ENCODE measurements at regions not wholly inside any gene's neighbourhood (a gene's known extent, or its start where the extent isn't known, plus 50 kb on each side); places are given as distances from the start of the nearest gene placed in this dataset.
"Not testable (repeated sequence)": the region's sequence is repeated elsewhere in the genome, so short reads cannot be mapped to it uniquely, and the experiment has no call there.

DNA sequence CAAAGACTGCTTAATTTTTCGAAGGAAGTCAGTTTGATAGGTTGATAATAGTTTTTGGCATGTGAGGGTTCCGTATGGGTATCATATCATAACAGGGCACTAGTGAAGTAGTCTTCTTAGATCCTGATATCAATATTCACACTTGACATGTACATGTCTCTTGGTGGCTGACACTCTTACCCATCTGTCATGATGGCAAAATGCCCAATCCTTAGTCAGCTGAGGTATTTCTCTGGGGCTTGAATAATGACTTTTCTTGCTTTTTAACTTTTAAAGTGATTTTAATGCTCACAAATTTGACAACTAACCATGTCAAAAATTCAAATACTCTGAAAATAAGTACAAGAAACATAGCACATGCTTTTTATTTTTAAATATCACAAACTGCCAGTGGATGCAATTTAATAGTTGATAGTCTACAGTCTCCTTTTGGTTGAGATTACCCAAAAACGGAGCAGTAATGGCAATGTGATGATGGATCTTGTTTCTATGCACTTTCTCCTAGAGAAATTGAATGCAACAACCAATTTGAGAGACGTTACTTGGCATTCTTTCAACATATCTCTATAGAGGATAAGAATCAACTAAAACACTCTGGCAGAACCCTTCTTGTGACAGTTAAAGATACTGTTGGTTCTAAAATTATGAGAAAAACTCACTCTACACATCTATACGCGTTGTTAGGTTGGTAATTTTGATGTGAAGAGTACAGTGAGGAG lies 552.9 kb upstream of the PABPC4L start:
- H3K27ac Mint-ChIP-seq = no peak overlapping the region

DNA sequence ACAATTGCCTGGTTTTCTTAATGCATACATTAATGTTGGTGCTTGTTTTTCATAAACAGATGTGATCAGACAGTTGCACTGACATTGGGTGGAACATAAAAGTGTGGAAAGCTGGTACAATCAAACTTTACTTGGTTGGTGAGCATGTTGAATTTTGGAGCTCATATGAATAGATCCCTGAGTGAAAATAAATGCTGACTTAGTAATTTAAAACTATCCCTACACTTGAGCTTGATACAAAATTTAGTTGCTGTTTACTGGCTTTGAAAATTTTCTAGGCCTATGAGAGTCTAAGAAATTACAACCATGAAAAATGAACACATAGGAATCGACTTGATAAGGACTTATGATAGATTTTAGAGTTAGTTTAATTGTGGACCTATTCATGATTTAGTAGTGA lies 551.8 kb upstream of the PABPC4L start:
- Mint-ChIP-seq H3K9me3 (no peaks in the 10 kb centered on the region), H3K27me3 (no peaks in the 10 kb centered on the region), H3K36me3 (no peaks in the 10 kb centered on the region), H3K4me1 (no peaks in the 10 kb centered on the region), H3K4me3 (no peak overlapping the region), H3K27ac (no peak overlapping the region)
- POLR2A ChIA-PET = no interaction called here
- ATAC-seq (ENCODE audit: low read depth) = no peak
- DNase-seq = no peak

More for the DNA sequence above, 552.9 kb upstream of the PABPC4L start:
- Mint-ChIP-seq H3K4me1 (no peaks in the 10 kb centered on the region), H3K27me3 (no peaks in the 10 kb centered on the region), H3K36me3 (no peaks in the 10 kb centered on the region), H3K9me3 (no peaks in the 10 kb centered on the region), H3K4me3 (no peak overlapping the region)
- POLR2A ChIA-PET = no interaction called here
- DNase-seq (no peak), ATAC-seq (ENCODE audit: low read depth) (no peak)

DNA sequence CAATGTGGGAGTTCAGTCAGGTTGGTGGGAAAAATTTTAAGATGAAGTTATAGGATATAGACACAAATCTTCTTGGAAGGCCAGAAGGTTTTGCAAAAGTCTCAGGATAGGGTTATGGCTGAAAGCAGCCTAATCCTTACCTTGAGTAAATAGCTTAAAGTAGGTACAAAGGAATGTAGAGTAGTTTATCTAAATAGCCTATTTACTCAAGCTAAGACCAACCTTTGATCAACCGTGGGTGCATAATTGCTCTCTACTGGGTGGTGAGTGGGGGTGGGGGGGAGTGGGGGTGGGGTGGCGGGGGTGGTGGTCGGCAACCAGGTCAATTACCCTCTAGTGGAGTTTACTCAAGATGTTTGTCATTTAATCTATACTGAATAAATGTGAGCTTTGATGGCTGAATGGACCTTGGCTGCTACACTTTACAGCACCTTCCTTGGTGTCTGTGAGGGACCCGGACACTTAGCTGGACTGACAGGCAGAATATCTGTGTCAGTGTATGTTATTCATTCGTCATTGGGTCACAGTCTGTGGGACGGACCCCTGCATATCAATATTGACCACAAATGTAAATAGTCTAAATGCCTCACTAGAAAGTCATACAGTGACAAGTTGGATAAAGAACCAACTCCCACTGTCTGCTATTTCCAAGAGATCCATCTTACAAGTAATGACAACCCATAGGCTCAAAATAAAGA lies 545.7 kb upstream of the PABPC4L start:
- Mint-ChIP-seq H3K27ac (no peak overlapping the region), H3K4me1 (no peaks in the 10 kb centered on the region), H3K36me3 (no peaks in the 10 kb centered on the region), H3K4me3 (no peak overlapping the region), H3K9me3 (peaks cover 9% of the 10 kb centered on the region), H3K27me3 (no peaks in the 10 kb centered on the region)
- ATAC-seq (ENCODE audit: low read depth) (no peak), DNase-seq (no peak)
- POLR2A ChIA-PET = no interaction called here

- POLR2A ChIA-PET = no interaction called here
- H3K9me3 Mint-ChIP-seq = peaks cover 7% of the 10 kb centered on the region
- ATAC-seq (ENCODE audit: low read depth) (no peak), DNase-seq (no peak)
- H3K4me3 Mint-ChIP-seq = no peak overlapping the region
- H3K27ac Mint-ChIP-seq = no peak overlapping the region
- no peaks in the 10 kb centered on the region for H3K36me3 Mint-ChIP-seq
- no peaks in the 10 kb centered on the region for H3K4me1 Mint-ChIP-seq
- no peaks in the 10 kb centered on the region for H3K27me3 Mint-ChIP-seq
Measured at GRCh38 chr4:134740290-134740689, 538.7 kb upstream of the PABPC4L start.

GRCh38 chr4:134735901-134736300 lies 534.3 kb upstream of the PABPC4L start:
- H3K9me3 Mint-ChIP-seq = peaks cover 2% of the 10 kb centered on the region

GRCh38 chr4:134727696-134728095 lies 526.1 kb upstream of the PABPC4L start:
- peaks cover 6% of the 10 kb centered on the region for H3K9me3 Mint-ChIP-seq
- H3K4me1 Mint-ChIP-seq = no peaks in the 10 kb centered on the region
- DNase-seq (no peak), ATAC-seq (ENCODE audit: low read depth) (no peak)
- no peaks in the 10 kb centered on the region for H3K27me3 Mint-ChIP-seq
- no peaks in the 10 kb centered on the region for H3K36me3 Mint-ChIP-seq
- POLR2A ChIA-PET = no interaction called here
- H3K27ac Mint-ChIP-seq = no peak overlapping the region
- no peak overlapping the region for H3K4me3 Mint-ChIP-seq

More at GRCh38 chr4:134735901-134736300, 534.3 kb upstream of the PABPC4L start:
- POLR2A ChIA-PET = no interaction called here
- no peak overlapping the region for H3K27ac Mint-ChIP-seq
- no peaks in the 10 kb centered on the region for H3K36me3 Mint-ChIP-seq
- H3K4me3 Mint-ChIP-seq = no peak overlapping the region
- no peaks in the 10 kb centered on the region for H3K27me3 Mint-ChIP-seq
- ATAC-seq (ENCODE audit: low read depth) = no peak
- DNase-seq = no peak
- no peaks in the 10 kb centered on the region for H3K4me1 Mint-ChIP-seq

DNA sequence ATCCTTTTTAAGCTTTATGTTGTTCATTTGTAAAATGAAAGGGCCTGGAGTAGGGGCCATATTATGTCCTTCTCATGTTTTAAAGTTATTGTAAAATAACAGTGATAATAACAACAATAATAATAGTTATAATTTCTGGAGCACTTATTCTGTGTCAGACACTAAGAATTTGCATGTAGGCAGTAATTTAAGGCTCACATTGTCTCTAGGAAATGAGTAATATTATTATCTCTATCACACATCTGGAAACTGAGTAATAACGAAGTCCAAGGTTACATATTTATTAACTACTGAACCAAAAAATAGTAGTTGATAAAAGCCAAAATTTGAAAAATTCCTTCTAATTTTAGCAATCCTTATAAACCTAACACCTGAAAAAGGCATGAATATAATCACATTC lies 520.7 kb upstream of the PABPC4L start:
- Mint-ChIP-seq H3K4me3 (no peak overlapping the region), H3K4me1 (no peaks in the 10 kb centered on the region), H3K9me3 (peaks cover 2% of the 10 kb centered on the region), H3K36me3 (no peaks in the 10 kb centered on the region), H3K27ac (no peak overlapping the region), H3K27me3 (no peaks in the 10 kb centered on the region)
- POLR2A ChIA-PET = no interaction called here
- ATAC-seq (ENCODE audit: low read depth) = no peak
- no peak for DNase-seq

DNA sequence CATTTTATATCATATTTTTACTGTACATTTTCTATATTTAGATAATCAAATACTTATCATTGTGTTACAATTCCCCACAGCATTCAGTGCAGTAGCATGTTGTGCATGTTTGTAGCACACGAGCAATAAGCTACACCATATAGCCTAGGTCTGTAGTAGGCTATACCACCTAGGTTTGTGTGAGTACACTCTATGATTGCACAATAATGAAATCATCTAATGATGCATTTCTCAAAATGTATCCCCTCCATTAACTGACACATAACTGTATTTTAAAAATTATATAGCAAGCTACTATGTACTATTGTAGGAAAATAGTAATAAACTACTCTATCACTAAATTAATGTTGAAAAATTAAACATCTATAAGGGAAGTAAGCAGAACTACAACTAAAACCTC lies 518.4 kb upstream of the PABPC4L start:
- DNase-seq = no peak
- Mint-ChIP-seq H3K4me3 (no peak overlapping the region), H3K27me3 (no peaks in the 10 kb centered on the region), H3K27ac (no peak overlapping the region), H3K4me1 (no peaks in the 10 kb centered on the region), H3K36me3 (no peaks in the 10 kb centered on the region), H3K9me3 (peaks cover 2% of the 10 kb centered on the region)
- no peak for ATAC-seq (ENCODE audit: low read depth)
- POLR2A ChIA-PET = no interaction called here

- POLR2A ChIA-PET = no interaction called here
- Mint-ChIP-seq H3K27me3 (no peaks in the 10 kb centered on the region), H3K9me3 (peaks cover 6% of the 10 kb centered on the region), H3K4me3 (no peak overlapping the region), H3K4me1 (no peaks in the 10 kb centered on the region), H3K27ac (peak overlapping the region; percentile 15), H3K36me3 (no peaks in the 10 kb centered on the region)
- no peak for ATAC-seq (ENCODE audit: low read depth)
- DNase-seq = no peak
Measured at GRCh38 chr4:134708616-134709015, 507.0 kb upstream of the PABPC4L start.

GRCh38 chr4:134708026-134708425 lies 506.4 kb upstream of the PABPC4L start:
- ATAC-seq (ENCODE audit: low read depth) (no peak), DNase-seq (no peak)
- peaks cover 6% of the 10 kb centered on the region for H3K9me3 Mint-ChIP-seq
- H3K4me1 Mint-ChIP-seq = no peaks in the 10 kb centered on the region
- H3K4me3 Mint-ChIP-seq = no peak overlapping the region
- no peak overlapping the region for H3K27ac Mint-ChIP-seq
- POLR2A ChIA-PET = no interaction called here
- no peaks in the 10 kb centered on the region for H3K36me3 Mint-ChIP-seq
- H3K27me3 Mint-ChIP-seq = no peaks in the 10 kb centered on the region

DNA sequence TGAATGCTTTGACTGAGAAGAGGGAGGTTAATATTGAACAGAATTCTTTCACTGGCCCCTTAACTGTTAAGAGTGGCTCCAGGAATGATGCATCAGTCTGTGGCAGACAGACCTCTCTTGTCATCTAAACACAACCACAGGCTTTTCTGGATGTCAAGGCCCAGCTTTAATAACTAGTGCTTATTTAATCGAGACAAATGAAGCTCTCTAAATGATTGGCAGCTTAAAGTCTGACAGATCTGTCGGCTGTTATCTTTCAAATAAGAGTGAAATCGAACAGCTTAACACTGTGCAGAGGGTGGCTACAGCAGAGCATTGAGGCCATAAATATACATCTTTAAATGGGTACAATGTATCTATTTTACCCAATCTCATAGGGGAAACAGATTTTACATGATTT lies 500.8 kb upstream of the PABPC4L start:
- Mint-ChIP-seq H3K36me3 (no peaks in the 10 kb centered on the region), H3K4me3 (no peak overlapping the region), H3K9me3 (peaks cover 3% of the 10 kb centered on the region), H3K27ac (no peak overlapping the region), H3K4me1 (no peaks in the 10 kb centered on the region), H3K27me3 (no peaks in the 10 kb centered on the region)
- ATAC-seq (ENCODE audit: low read depth) = no peak
- DNase-seq = no peak
- POLR2A ChIA-PET = no interaction called here

DNA sequence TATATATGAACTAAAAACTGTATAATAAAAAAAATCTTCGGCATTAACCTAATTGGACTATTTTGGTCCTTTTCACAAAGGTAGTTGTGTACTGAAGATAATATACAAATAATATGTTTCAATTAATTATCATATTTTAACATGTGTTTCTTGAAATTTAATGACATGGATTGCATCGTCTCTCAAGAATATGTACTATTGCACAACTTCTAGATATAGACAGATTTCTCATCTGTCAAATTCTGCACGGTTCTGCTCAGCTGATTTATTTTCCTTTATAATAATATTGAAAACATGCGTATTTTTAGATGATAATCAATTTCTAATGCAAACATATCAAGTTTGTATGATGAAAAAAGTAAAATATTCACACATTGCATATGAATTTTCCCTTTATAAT lies 498.7 kb upstream of the PABPC4L start:
- Mint-ChIP-seq H3K4me1 (no peaks in the 10 kb centered on the region), H3K36me3 (no peaks in the 10 kb centered on the region), H3K4me3 (no peak overlapping the region), H3K27ac (no peak overlapping the region), H3K9me3 (peaks cover 3% of the 10 kb centered on the region), H3K27me3 (no peaks in the 10 kb centered on the region)
- DNase-seq = no peak
- POLR2A ChIA-PET = no interaction called here
- ATAC-seq (ENCODE audit: low read depth) = no peak

DNA sequence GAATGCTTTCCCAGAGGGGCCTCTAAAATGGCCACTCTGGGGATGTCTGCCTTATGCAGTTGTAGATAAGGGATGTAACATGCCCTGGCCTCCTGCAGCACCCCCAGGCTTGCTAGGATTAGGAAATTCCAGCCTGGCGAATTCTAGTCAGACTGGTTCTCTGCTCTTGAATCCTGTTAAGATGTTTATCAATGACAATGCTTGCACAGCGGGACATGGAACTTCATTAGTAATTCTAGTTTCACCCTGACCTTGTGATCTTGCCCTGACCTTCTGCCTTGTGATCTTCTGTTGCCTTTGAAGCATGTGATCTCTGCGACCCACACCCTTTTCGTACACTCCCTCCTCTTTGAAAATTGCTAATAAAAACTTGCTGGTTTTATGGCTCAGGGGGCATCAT lies 497.2 kb upstream of the PABPC4L start:
- not testable (repeated sequence) for H3K4me1 Mint-ChIP-seq, DNase-seq, H3K4me3 Mint-ChIP-seq

GRCh38 chr4:134695433-134695832 lies 493.8 kb upstream of the PABPC4L start:
- Mint-ChIP-seq H3K4me3 (no peak overlapping the region), H3K36me3 (no peaks in the 10 kb centered on the region), H3K4me1 (no peaks in the 10 kb centered on the region), H3K9me3 (peaks cover 7% of the 10 kb centered on the region), H3K27ac (no peak overlapping the region), H3K27me3 (no peaks in the 10 kb centered on the region)
- DNase-seq (no peak), ATAC-seq (ENCODE audit: low read depth) (no peak)
- POLR2A ChIA-PET = no interaction called here

More for the DNA sequence above, 497.2 kb upstream of the PABPC4L start:
- H3K27ac Mint-ChIP-seq; H3K36me3 Mint-ChIP-seq; H3K27me3 Mint-ChIP-seq; POLR2A ChIA-PET; H3K9me3 Mint-ChIP-seq; ATAC-seq (ENCODE audit: low read depth): not testable (repeated sequence)

All from activated naive CD8-positive, alpha-beta T cell treated with anti-CD3 and anti-CD28 coated beads, Interleukin-2, amount 10 ng/mL, durations not matched to agents 7 days and 5 days (primary cell).